Upper lobe of right lung (tissue), 1 donor: ENCODE measurements at regions not wholly inside any gene's neighbourhood (a gene's known extent, or its start where the extent isn't known, plus 50 kb on each side); places are given as distances from the start of the nearest gene placed in this dataset.

Source experiments
- ATAC-seq: fragments of 200-7000 bp; cut with Tn5 transposase; one replicate; pipeline ENCODE4 v1.9.1; 2020; ENCODE audit warnings: mild to moderate bottlenecking, moderate library complexity
- DNase-seq: peaks from one replicate; pipeline ENCODE4 v3.0.0-alpha.2; 2020
- H3K27ac ChIP-seq: fragments of 200-600 bp; one replicate; pipeline ENCODE4 v1.8.0; 2022
- H3K27me3 ChIP-seq: fragments of 200-600 bp; one replicate; pipeline ENCODE4 v1.8.0; 2022; ENCODE audit warnings: mild to moderate bottlenecking
- H3K36me3 ChIP-seq: fragments of 200-600 bp; one replicate; pipeline ENCODE4 v1.8.0; 2022
- H3K4me1 ChIP-seq: fragments of 200-600 bp; one replicate; pipeline ENCODE4 v1.8.0; 2022
- H3K4me3 ChIP-seq: fragments of 200-600 bp; one replicate; pipeline ENCODE4 v1.8.0; 2022; ENCODE audit warnings: mild to moderate bottlenecking
- H3K9me3 ChIP-seq: fragments of 200-600 bp; one replicate; pipeline ENCODE4 v1.8.0; 2022
- CTCF ChIP-seq: fragments of 200-600 bp; IDR thresholded peaks from one replicate; pipeline ENCODE4 v1.8.0; 2022; ENCODE audit warnings: antibody characterized with exemption
- intact Hi-C: fragments of 100-400 bp; cut with DNase I; formaldehyde crosslinking; loops from one replicate; pipeline ENCODE4 v1.11.0; 2022
- donor health status: DM: no; HTN: yes; CAD: no; lungs with severe emphysema.

GRCh38 chr2:237011206-237011795, 74.4 kb upstream of the COPS8 start:
- intact Hi-C loops, result no loop called here
- H3K4me1 ChIP-seq, result peaks cover 13% of the 10 kb centered on the region
- H3K36me3 ChIP-seq, result no peaks in the 10 kb centered on the region
- no peak for TF ChIP-seq CTCF
- H3K9me3 ChIP-seq, result no peaks in the 10 kb centered on the region
- no peak for ATAC-seq
- no peaks in the 10 kb centered on the region for H3K27me3 ChIP-seq
- no peak overlapping the region for H3K4me3 ChIP-seq
- DNase-seq, result no peak
- H3K27ac ChIP-seq, result no peak overlapping the region

GRCh38 chr2:237012004-237012403, 73.7 kb upstream of the COPS8 start:
- no peak for ATAC-seq
- no peak overlapping the region for H3K4me3 ChIP-seq
- no peaks in the 10 kb centered on the region for H3K36me3 ChIP-seq
- H3K27me3 ChIP-seq, result no peaks in the 10 kb centered on the region
- peaks cover 13% of the 10 kb centered on the region for H3K4me1 ChIP-seq
- intact Hi-C loops, result no loop called here
- no peak for TF ChIP-seq CTCF
- no peaks in the 10 kb centered on the region for H3K9me3 ChIP-seq
- no peak for DNase-seq
- H3K27ac ChIP-seq, result no peak overlapping the region

GRCh38 chr2:237012577-237013267, 73.0 kb upstream of the COPS8 start:
- Histone ChIP-seq H3K4me1 (peaks cover 13% of the 10 kb centered on the region), H3K4me3 (no peak overlapping the region), H3K9me3 (no peaks in the 10 kb centered on the region), H3K36me3 (no peaks in the 10 kb centered on the region), H3K27me3 (no peaks in the 10 kb centered on the region), H3K27ac (no peak overlapping the region)
- peak; percentile 78 for ATAC-seq
- TF ChIP-seq CTCF, result no peak
- no peak for DNase-seq
- intact Hi-C loops, result no loop called here

- no peak overlapping the region for H3K27ac ChIP-seq
- H3K36me3 ChIP-seq, result no peaks in the 10 kb centered on the region
- ATAC-seq (no peak), DNase-seq (no peak)
- H3K9me3 ChIP-seq, result no peaks in the 10 kb centered on the region
- H3K27me3 ChIP-seq, result no peaks in the 10 kb centered on the region
- intact Hi-C loops, result no loop called here
- no peak for TF ChIP-seq CTCF
- peaks cover 13% of the 10 kb centered on the region for H3K4me1 ChIP-seq
- no peak overlapping the region for H3K4me3 ChIP-seq
Observed at GRCh38 chr2:237016121-237016915, 69.4 kb upstream of the COPS8 start.

GRCh38 chr2:237020090-237020489, 65.6 kb upstream of the COPS8 start:
- ATAC-seq, result no peak
- H3K36me3 ChIP-seq, result no peaks in the 10 kb centered on the region
- intact Hi-C loops, result no loop called here
- no peaks in the 10 kb centered on the region for H3K27me3 ChIP-seq
- H3K4me3 ChIP-seq, result no peak overlapping the region
- H3K4me1 ChIP-seq, result no peaks in the 10 kb centered on the region
- TF ChIP-seq CTCF, result no peak
- no peak for DNase-seq
- H3K27ac ChIP-seq, result no peak overlapping the region
- H3K9me3 ChIP-seq, result no peaks in the 10 kb centered on the region
